ENCODE measurements at regions not wholly inside any gene's neighbourhood (a gene's known extent, or its start where the extent isn't known, plus 50 kb on each side); places are given as distances from the start of the nearest gene placed in this dataset.
"Not testable (repeated sequence)": the region's sequence is repeated elsewhere in the genome, so short reads cannot be mapped to it uniquely, and the experiment has no call there.

DNA sequence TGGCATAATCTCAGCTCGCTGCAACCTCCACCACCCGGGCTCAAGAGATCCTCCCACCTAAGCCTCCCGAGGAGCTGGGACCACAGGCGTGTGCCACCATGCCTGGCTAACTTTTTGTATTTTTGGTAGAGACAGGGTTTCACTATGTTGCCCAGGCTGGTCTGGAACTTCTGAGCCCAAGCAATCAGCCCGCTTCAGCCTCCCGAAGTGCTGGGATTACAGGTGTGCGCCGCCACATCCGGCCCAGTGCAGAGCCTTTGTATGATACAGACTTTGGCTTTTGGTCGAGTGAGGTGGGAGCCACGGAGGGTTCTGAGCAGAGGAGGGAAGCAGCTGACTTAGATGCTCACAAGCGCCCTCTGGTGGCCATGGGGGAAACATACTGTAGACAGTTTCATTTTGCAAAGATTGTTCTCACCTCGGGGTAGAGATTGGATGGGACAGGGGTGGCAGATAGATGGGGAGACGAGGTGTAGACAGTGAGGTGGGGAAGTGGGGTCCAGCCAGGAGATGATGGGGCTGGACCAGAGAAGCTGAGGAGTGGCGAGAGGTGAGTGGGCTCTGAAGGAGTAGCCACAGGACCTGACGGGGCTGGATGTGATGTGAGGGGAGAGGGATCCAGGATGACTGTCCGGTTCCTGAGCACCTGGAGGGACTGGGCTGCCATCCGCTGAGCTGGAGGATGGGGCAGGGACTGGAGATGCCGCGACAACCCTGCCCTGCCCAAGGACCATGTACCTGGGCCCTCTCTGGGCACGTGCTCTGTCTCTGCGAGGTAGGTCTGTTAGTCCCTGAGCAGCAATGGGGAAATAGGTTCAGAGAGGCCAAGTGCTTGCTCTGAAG lies 105.1 kb downstream of the CRLF3 start:
- DNase-seq (ENCODE audit: low read depth, low spot score); RAD21 ChIA-PET (ENCODE audit: low non-redundant PET in 1 of 2, low total read pairs in 2 of 2, uncharacterized antibody in 2 of 2, unreplicated experiment in 2 of 2): not testable (repeated sequence)
- intact Hi-C loops (cut with micrococcal nuclease), result loop anchor here (2.0 to 10.0 kb wide), 3 partner anchors 242 to 615 kb away; partner anchors contain the start of gene GOSR1

DNA sequence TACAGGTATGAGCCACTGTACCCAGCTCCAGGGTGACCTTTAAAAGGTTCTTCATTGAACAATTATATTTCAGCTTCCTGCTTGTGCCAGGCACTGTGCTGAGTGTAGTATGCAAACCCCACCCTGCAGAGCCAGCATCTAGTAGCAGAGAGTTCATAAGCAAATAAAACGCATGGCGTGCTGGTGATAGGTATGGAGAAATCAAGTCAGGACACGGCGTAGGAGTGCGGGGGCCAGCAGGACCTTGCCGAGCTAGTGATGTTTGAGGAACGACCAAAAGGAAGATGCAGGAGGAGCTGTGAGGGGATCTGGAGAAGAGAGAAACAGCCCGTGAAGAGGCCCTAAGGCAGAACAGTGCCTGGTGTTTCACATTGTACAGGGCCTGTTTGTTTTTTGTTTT lies 105.8 kb downstream of the CRLF3 start:
- H3K4me3 ChIP-seq (replicated peaks in 1 of 2; ENCODE audit: low read depth in 1 of 2, low read length in 2 of 2); H2AFZ ChIP-seq (ENCODE audit: low read depth, low read length, poor library complexity, severe bottlenecking); DNase-seq (ENCODE audit: low read depth, low spot score); H3K36me3 ChIP-seq (ENCODE audit: control insufficient read depth in 1 of 2, insufficient read depth in 2 of 2, low read length in 2 of 2); H3K4me1 ChIP-seq (ENCODE audit: control insufficient read depth in 1 of 2, insufficient read depth in 2 of 2, low read length in 2 of 2); H3K27ac ChIP-seq (ENCODE audit: low read depth, low read length); ATAC-seq; H3K4me2 ChIP-seq (ENCODE audit: low read length); H3K9ac ChIP-seq (ENCODE audit: low read length); H3K9me3 ChIP-seq (ENCODE audit: control insufficient read depth in 1 of 2, insufficient read depth in 1 of 2, low read depth in 1 of 2, low read length in 2 of 2); BruUV-seq (replicated peaks); POLR2A ChIA-PET; H3K27me3 ChIP-seq (ENCODE audit: insufficient read depth, low read length); CTCF ChIA-PET; H3K9me2 ChIP-seq (ENCODE audit: insufficient read depth); H4K20me1 ChIP-seq (ENCODE audit: insufficient read depth); RAD21 ChIA-PET (ENCODE audit: low non-redundant PET in 1 of 2, low total read pairs in 2 of 2, uncharacterized antibody in 2 of 2, unreplicated experiment in 2 of 2): not testable (repeated sequence)
- intact Hi-C loops (cut with micrococcal nuclease), result loop anchor here (2.0 to 10.0 kb wide), 3 partner anchors 241 to 614 kb away; partner anchors contain the start of gene GOSR1
- peaks cover 90% of the 10 kb centered on the region for H3K79me2 ChIP-seq (ENCODE audit: insufficient read depth, low read length)

More for the DNA sequence above, 105.1 kb downstream of the CRLF3 start:
- H3K27me3 ChIP-seq (ENCODE audit: insufficient read depth, low read length); H3K4me1 ChIP-seq (ENCODE audit: control insufficient read depth in 1 of 2, insufficient read depth in 2 of 2, low read length in 2 of 2); H3K4me2 ChIP-seq (ENCODE audit: low read length); CTCF ChIA-PET; BruUV-seq (replicated peaks); H3K4me3 ChIP-seq (replicated peaks in 1 of 2; ENCODE audit: low read depth in 1 of 2, low read length in 2 of 2); H3K9me3 ChIP-seq (ENCODE audit: control insufficient read depth in 1 of 2, insufficient read depth in 1 of 2, low read depth in 1 of 2, low read length in 2 of 2); H4K20me1 ChIP-seq (ENCODE audit: insufficient read depth); H2AFZ ChIP-seq (ENCODE audit: low read depth, low read length, poor library complexity, severe bottlenecking); POLR2A ChIA-PET; H3K36me3 ChIP-seq (ENCODE audit: control insufficient read depth in 1 of 2, insufficient read depth in 2 of 2, low read length in 2 of 2); H3K9ac ChIP-seq (ENCODE audit: low read length); H3K9me2 ChIP-seq (ENCODE audit: insufficient read depth); H3K27ac ChIP-seq (ENCODE audit: low read depth, low read length): not testable (repeated sequence)
- peak; percentile 78 for ATAC-seq
- peaks cover 86% of the 10 kb centered on the region for H3K79me2 ChIP-seq (ENCODE audit: insufficient read depth, low read length)
- TF ChIP-seq, protein P1, sequence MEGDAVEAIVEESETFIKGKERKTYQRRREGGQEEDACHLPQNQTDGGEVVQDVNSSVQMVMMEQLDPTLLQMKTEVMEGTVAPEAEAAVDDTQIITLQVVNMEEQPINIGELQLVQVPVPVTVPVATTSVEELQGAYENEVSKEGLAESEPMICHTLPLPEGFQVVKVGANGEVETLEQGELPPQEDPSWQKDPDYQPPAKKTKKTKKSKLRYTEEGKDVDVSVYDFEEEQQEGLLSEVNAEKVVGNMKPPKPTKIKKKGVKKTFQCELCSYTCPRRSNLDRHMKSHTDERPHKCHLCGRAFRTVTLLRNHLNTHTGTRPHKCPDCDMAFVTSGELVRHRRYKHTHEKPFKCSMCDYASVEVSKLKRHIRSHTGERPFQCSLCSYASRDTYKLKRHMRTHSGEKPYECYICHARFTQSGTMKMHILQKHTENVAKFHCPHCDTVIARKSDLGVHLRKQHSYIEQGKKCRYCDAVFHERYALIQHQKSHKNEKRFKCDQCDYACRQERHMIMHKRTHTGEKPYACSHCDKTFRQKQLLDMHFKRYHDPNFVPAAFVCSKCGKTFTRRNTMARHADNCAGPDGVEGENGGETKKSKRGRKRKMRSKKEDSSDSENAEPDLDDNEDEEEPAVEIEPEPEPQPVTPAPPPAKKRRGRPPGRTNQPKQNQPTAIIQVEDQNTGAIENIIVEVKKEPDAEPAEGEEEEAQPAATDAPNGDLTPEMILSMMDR (IDR thresholded peaks at IDR 0.05 in 2 of 3, conservative IDR thresholded peaks at IDR 0.05 in 1 of 3; ENCODE audit: borderline replicate concordance in 1 of 3, insufficient read depth in 1 of 3, low read depth in 2 of 3, low read length in 2 of 3), result peak; percentile 41 to 73 (median 64); a peak in 5 of 6 replicates
- TF ChIP-seq RAD21 (IDR thresholded peaks at IDR 0.05; ENCODE audit: low read depth), result peak; percentile 39; the same call in 1 of the 2 replicates

DNA sequence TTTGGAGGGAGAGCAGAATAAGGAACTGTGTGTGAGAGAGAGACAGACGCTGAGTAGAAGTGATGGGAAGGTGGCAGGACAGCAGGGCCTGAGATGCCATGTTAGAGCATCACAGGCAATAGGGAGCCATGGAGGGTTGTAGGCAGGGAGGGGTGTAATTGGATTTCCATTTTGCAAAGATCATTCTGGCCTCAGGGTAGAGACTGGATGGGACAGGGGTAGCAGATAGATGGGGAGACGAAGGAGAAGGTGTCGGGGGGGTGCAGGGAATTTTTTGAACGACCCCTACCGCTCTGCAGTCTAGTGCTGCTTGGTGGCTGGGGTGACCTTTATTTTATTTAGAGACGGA lies 106.4 kb downstream of the CRLF3 start:
- Histone ChIP-seq H3K4me1 (ENCODE audit: control insufficient read depth in 1 of 2, insufficient read depth in 2 of 2, low read length in 2 of 2) (peaks cover 3 to 11% of the 10 kb centered on the region in 2 experiments; a peak in 2 of 4 replicates), H3K79me2 (ENCODE audit: insufficient read depth, low read length) (peaks cover 89% of the 10 kb centered on the region)
- intact Hi-C loops (cut with micrococcal nuclease), result loop anchor here (2.0 to 10.0 kb wide), 3 partner anchors 241 to 613 kb away; partner anchors contain the start of gene GOSR1
- H3K4me3 ChIP-seq (replicated peaks in 1 of 2; ENCODE audit: low read depth in 1 of 2, low read length in 2 of 2); POLR2A ChIA-PET; H3K36me3 ChIP-seq (ENCODE audit: control insufficient read depth in 1 of 2, insufficient read depth in 2 of 2, low read length in 2 of 2); CTCF ChIA-PET; DNase-seq (ENCODE audit: low read depth, low spot score); H3K27ac ChIP-seq (ENCODE audit: low read depth, low read length); H3K27me3 ChIP-seq (ENCODE audit: insufficient read depth, low read length); ATAC-seq; H3K9ac ChIP-seq (ENCODE audit: low read length); H3K4me2 ChIP-seq (ENCODE audit: low read length); H4K20me1 ChIP-seq (ENCODE audit: insufficient read depth); RAD21 ChIA-PET (ENCODE audit: low non-redundant PET in 1 of 2, low total read pairs in 2 of 2, uncharacterized antibody in 2 of 2, unreplicated experiment in 2 of 2); BruUV-seq (replicated peaks); H2AFZ ChIP-seq (ENCODE audit: low read depth, low read length, poor library complexity, severe bottlenecking); H3K9me3 ChIP-seq (ENCODE audit: control insufficient read depth in 1 of 2, insufficient read depth in 1 of 2, low read depth in 1 of 2, low read length in 2 of 2); H3K9me2 ChIP-seq (ENCODE audit: insufficient read depth): not testable (repeated sequence)

Data from HCT116 (cell line).